ENCODE measurements at regions not wholly inside any gene's neighbourhood (a gene's known extent, or its start where the extent isn't known, plus 50 kb on each side); places are given as distances from the start of the nearest gene placed in this dataset.

GRCh38 chr13:46995874-46996273 lies 99.0 kb upstream of the HTR2A start (continued):
- no peak for TF ChIP-seq MZF1 (tag by site-specific recombination; IDR thresholded peaks at IDR 0.05; ENCODE audit: borderline replicate concordance)
- no peak for TF ChIP-seq ZNF292 (tag by site-specific recombination; IDR thresholded peaks at IDR 0.05; ENCODE audit: borderline replicate concordance, low read depth)
- no peak for TF ChIP-seq ZXDB (tag by site-specific recombination; IDR thresholded peaks at IDR 0.05)
- no peak for TF ChIP-seq KLF1 (tag by site-specific recombination; IDR thresholded peaks at IDR 0.05)
- TF ChIP-seq ZNF146 (tag by site-specific recombination; IDR thresholded peaks at IDR 0.05): no peak

GRCh38 chr13:46994492-46994891 lies 97.6 kb upstream of the HTR2A start:
- CTCF ChIA-PET: no interaction called here
- H3K36me3 ChIP-seq (ENCODE audit: control insufficient read depth in 2 of 2, insufficient read depth in 1 of 2, low read length in 2 of 2): no peaks in the 10 kb centered on the region
- POLR2A ChIA-PET: no interaction called here
- no peaks in the 10 kb centered on the region for H3K4me1 ChIP-seq (ENCODE audit: control insufficient read depth, insufficient read depth, low read length)
- no peak overlapping the region for H3K27ac ChIP-seq (ENCODE audit: extremely low read depth, low read depth, low read length)
- H3K9me3 ChIP-seq (ENCODE audit: control insufficient read depth, insufficient read depth, low read depth, low read length): no peaks in the 10 kb centered on the region
- TF ChIP-seq ZNF114 (tag by site-specific recombination; IDR thresholded peaks at IDR 0.05): no peak
- TF ChIP-seq ZBTB7A (tag by site-specific recombination; IDR thresholded peaks at IDR 0.05; ENCODE audit: low read depth): no peak
- TF ChIP-seq ZSCAN16 (tag by site-specific recombination; IDR thresholded peaks at IDR 0.05): no peak
- H3K4me3 ChIP-seq (ENCODE audit: low read depth, low read length): no peak overlapping the region

DNA sequence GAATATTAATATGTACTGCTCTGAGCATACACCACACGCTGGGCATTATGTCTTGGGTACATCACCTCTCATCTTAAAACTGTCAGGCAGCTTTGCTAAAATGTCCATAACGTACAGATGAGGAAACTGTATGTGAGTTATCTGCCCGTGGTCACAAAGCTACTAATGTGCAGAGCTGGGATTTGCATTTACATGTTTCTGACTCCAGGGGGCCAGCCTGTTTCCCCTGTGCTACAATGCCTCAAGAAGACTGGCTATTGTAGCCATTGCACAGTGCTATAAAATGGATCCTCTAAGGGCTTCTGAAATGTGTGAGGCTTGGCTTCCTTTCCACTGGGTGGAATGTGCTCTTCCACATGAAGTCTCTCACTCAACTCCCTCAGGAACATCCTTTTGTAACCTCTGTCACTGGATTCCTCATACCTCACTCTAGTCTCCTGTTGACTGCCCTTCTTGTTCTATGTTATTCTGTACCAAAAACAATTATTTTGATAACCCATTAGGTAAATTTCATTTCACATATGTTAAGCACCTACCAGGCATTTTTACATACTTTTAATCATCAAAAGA lies 95.6 kb upstream of the HTR2A start:
- no peak for TF ChIP-seq ZNF248 (tag by site-specific recombination; IDR thresholded peaks at IDR 0.05)
- TF ChIP-seq REPIN1 (tag by site-specific recombination; IDR thresholded peaks at IDR 0.05; ENCODE audit: low read depth): no peak
- TF ChIP-seq, protein P1, sequence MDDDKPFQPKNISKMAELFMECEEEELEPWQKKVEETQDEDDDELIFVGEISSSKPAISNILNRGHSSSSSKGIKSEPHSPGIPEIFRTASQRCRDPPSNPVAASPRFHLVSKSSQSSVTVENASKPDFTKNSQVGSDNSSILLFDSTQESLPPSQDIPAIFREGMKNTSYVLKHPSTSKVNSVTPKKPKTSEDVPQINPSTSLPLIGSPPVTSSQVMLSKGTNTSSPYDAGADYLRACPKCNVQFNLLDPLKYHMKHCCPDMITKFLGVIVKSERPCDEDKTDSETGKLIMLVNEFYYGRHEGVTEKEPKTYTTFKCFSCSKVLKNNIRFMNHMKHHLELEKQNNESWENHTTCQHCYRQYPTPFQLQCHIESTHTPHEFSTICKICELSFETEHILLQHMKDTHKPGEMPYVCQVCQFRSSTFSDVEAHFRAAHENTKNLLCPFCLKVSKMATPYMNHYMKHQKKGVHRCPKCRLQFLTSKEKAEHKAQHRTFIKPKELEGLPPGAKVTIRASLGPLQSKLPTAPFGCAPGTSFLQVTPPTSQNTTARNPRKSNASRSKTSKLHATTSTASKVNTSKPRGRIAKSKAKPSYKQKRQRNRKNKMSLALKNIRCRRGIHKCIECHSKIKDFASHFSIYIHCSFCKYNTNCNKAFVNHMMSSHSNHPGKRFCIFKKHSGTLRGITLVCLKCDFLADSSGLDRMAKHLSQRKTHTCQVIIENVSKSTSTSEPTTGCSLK (tag by site-specific recombination; IDR thresholded peaks at IDR 0.05): no peak
- TF ChIP-seq ZFP3 (tag by site-specific recombination; IDR thresholded peaks at IDR 0.05; ENCODE audit: low read depth): no peak
- TF ChIP-seq ZNF214 (tag by site-specific recombination; IDR thresholded peaks at IDR 0.05; ENCODE audit: borderline replicate concordance): no peak
- TF ChIP-seq ZNF146 (tag by site-specific recombination; IDR thresholded peaks at IDR 0.05): no peak
- TF ChIP-seq ZNF211 (tag by site-specific recombination; IDR thresholded peaks at IDR 0.05; ENCODE audit: low read depth): no peak
- TF ChIP-seq ZNF518A (tag by site-specific recombination; conservative IDR thresholded peaks at IDR 0.05; ENCODE audit: low read depth): no peak
- no peak for TF ChIP-seq ZNF324 (tag by site-specific recombination; IDR thresholded peaks at IDR 0.05)
- Histone ChIP-seq H3K27ac (ENCODE audit: extremely low read depth, low read depth, low read length) (no peak overlapping the region), H3K36me3 (ENCODE audit: control insufficient read depth in 2 of 2, insufficient read depth in 1 of 2, low read length in 2 of 2) (no peaks in the 10 kb centered on the region), H3K4me1 (ENCODE audit: control insufficient read depth, insufficient read depth, low read length) (no peaks in the 10 kb centered on the region), H3K9me3 (ENCODE audit: control insufficient read depth, insufficient read depth, low read depth, low read length) (no peaks in the 10 kb centered on the region), H3K4me3 (ENCODE audit: low read depth, low read length) (no peak overlapping the region)
- CTCF ChIA-PET: interaction anchor here (0.6 to 1.5 kb wide), 5 partner anchors 11 to 40 kb away, joined by 3 to 9 read pairs (median 5); no protein-coding TSS in a partner anchor
- POLR2A ChIA-PET: no interaction called here
